GM18498 (cell line): ENCODE measurements at regions not wholly inside any gene's neighbourhood (a gene's known extent, or its start where the extent isn't known, plus 50 kb on each side); places are given as distances from the start of the nearest gene placed in this dataset.

ENCODE experiments used
- ATAC-seq: cut with Tn5 transposase; IDR thresholded peaks from one replicate; pipeline ENCODE4 v1.9.1; 2021; ENCODE audit warnings: mild to moderate bottlenecking, moderate library complexity; ENCODE audit not compliant: unreplicated experiment

GRCh38 chr7:31398815-31399214 lies 58.3 kb upstream of the NEUROD6 start:
- no peak for ATAC-seq

- ATAC-seq, result no peak
Measured at GRCh38 chr7:31407178-31407676, 66.7 kb upstream of the NEUROD6 start.

- ATAC-seq, result no peak
Measured at GRCh38 chr7:31408140-31408729, 67.7 kb upstream of the NEUROD6 start.

GRCh38 chr7:31410265-31410664 lies 69.7 kb upstream of the NEUROD6 start:
- no peak for ATAC-seq

GRCh38 chr7:31411416-31411815 lies 70.9 kb upstream of the NEUROD6 start:
- ATAC-seq, result no peak

GRCh38 chr7:31413766-31414165 lies 73.2 kb upstream of the NEUROD6 start:
- ATAC-seq, result no peak

- no peak for ATAC-seq
Measured at GRCh38 chr7:31416381-31416870, 75.9 kb upstream of the NEUROD6 start.

GRCh38 chr7:31418928-31419327 lies 78.4 kb upstream of the NEUROD6 start:
- no peak for ATAC-seq

- ATAC-seq, result no peak
Measured at GRCh38 chr7:31419505-31420055, 79.1 kb upstream of the NEUROD6 start.

GRCh38 chr7:31420948-31421347 lies 80.4 kb upstream of the NEUROD6 start:
- ATAC-seq, result no peak

- no peak for ATAC-seq
Measured at GRCh38 chr7:31421607-31422006, 81.1 kb upstream of the NEUROD6 start.

GRCh38 chr7:31423994-31424393 lies 83.5 kb upstream of the NEUROD6 start:
- no peak for ATAC-seq

- ATAC-seq, result no peak
Measured at GRCh38 chr7:31432176-31432575, 81.7 kb upstream of the ITPRID1 start.

- ATAC-seq, result no peak
Measured at GRCh38 chr7:31432836-31433340, 81.0 kb upstream of the ITPRID1 start.

- ATAC-seq, result no peak
Measured at GRCh38 chr7:31437250-31437865, 76.5 kb upstream of the ITPRID1 start.

- no peak for ATAC-seq
Measured at GRCh38 chr7:31439165-31439564, 74.7 kb upstream of the ITPRID1 start.

- ATAC-seq, result no peak
Measured at GRCh38 chr7:31440511-31440910, 73.4 kb upstream of the ITPRID1 start.

- no peak for ATAC-seq
Measured at GRCh38 chr7:31442626-31443025, 71.3 kb upstream of the ITPRID1 start.

- peak; percentile 80 for ATAC-seq
Measured at GRCh38 chr7:31443457-31443856, 70.4 kb upstream of the ITPRID1 start.

GRCh38 chr7:31444196-31444595 lies 69.7 kb upstream of the ITPRID1 start:
- no peak for ATAC-seq

GRCh38 chr7:31445686-31446355 lies 68.1 kb upstream of the ITPRID1 start:
- no peak for ATAC-seq

GRCh38 chr7:31448649-31449048 lies 65.2 kb upstream of the ITPRID1 start:
- ATAC-seq, result no peak
